ENCODE measurements at regions not wholly inside any gene's neighbourhood (a gene's known extent, or its start where the extent isn't known, plus 50 kb on each side); places are given as distances from the start of the nearest gene placed in this dataset.

DNA sequence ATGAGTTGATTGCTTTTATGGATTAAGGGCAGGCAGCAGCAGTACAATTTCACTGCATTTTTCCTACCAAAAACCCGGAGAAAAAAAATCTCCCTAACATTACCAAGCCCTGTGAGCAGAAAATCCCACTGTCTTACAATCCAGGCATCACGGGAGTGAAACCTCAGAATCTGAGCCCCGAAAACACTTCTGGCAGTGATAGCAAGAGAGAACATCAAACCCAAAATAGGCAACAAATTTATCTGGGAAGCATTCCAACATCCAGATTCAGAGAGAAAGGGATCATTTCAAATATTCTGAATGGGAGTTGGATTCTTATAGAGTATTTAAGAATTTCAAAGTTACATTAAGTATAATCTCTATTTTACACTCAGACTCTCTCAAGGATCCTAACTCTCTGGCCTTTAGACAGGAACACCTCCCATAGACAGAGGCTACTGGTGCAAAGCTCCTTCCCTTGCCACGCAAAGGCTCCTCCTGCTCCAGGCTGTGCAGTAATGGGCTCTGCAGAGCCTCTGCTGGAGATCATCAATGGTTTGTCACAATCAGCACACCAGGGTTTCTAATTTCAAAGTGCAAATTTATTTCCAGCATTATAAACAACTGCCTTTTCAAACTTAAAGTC, 256.9 kb downstream of the PARM1 start:
- no peak for ATAC-seq (ENCODE audit: poor library complexity)
- H3K4me3 ChIP-seq (ENCODE audit: low read length) = no peak overlapping the region

DNA sequence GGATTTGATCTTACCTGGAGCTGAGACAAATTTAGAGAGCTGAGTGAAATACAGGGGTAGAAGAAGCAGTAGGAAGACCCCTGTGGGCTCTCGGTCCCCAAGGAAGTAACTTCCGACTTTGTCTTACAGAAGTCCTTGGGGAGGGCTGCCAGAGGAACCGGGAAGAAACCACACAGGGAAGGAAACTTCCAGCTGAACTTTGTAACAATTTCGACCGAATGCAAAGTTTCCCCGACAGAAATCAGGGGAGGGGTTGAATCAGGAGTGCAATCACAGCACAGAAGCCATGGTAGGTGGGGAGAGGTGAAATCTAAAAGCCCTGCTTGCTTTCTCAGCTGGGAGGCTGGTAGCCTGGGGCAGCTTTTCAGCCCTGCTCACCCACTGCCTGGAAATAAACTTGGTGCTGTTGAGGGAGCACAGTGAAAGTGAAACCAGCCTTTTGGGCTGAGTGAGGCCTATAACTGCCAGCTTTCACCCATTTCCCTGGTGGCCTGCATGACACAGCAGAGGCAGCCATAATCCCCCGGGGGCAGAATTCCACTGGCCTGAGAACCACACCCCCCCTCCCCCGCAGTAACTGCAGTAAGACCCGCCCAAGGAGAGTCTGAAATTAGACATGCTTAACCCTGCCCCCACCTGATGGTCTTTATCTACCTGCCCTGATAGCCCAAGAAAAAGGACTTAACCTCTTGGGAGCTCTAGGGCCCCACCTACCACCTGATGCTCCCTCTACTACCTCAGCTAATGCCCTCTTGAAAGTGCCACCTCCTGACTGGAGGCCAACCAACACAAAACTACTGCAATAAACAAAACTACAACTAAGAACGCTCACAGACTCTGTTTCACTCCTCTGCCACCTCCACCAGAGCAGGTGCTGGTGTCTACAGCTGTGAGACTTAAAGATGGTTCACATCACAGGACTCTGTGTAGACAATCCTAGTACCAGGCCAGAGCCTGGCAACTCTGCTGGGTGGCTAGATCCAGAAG, 248.2 kb downstream of the PARM1 start:
- H3K4me3 ChIP-seq (ENCODE audit: low read length) = no peak overlapping the region
- no peaks in the 10 kb centered on the region for H3K27me3 ChIP-seq (ENCODE audit: control insufficient read depth in 1 of 2, insufficient read depth in 2 of 2, low read length in 2 of 2)
- Mint-ChIP-seq H3K27me3 (no peaks in the 10 kb centered on the region), H3K4me3 (no peak overlapping the region), H3K36me3 (ENCODE audit: low read depth) (no peaks in the 10 kb centered on the region), H3K9me3 (peaks cover 3% of the 10 kb centered on the region), H3K27ac (no peak overlapping the region), H3K4me1 (ENCODE audit: low read depth) (no peaks in the 10 kb centered on the region)
- H3K27ac ChIP-seq (ENCODE audit: low read depth in 1 of 2, low read length in 2 of 2) = no peak overlapping the region
- ATAC-seq (ENCODE audit: poor library complexity) = no peak
- no peaks in the 10 kb centered on the region for H3K36me3 ChIP-seq (ENCODE audit: insufficient read depth, low read length)
- TF ChIP-seq, protein P1, sequence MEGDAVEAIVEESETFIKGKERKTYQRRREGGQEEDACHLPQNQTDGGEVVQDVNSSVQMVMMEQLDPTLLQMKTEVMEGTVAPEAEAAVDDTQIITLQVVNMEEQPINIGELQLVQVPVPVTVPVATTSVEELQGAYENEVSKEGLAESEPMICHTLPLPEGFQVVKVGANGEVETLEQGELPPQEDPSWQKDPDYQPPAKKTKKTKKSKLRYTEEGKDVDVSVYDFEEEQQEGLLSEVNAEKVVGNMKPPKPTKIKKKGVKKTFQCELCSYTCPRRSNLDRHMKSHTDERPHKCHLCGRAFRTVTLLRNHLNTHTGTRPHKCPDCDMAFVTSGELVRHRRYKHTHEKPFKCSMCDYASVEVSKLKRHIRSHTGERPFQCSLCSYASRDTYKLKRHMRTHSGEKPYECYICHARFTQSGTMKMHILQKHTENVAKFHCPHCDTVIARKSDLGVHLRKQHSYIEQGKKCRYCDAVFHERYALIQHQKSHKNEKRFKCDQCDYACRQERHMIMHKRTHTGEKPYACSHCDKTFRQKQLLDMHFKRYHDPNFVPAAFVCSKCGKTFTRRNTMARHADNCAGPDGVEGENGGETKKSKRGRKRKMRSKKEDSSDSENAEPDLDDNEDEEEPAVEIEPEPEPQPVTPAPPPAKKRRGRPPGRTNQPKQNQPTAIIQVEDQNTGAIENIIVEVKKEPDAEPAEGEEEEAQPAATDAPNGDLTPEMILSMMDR (IDR thresholded peaks at IDR 0.05) = no peak
- H3K4me1 ChIP-seq (ENCODE audit: insufficient read depth, low read length) = no peaks in the 10 kb centered on the region
- intact Hi-C loops (cut with DNase I, micrococcal nuclease) = no loop called here
- ChIA-PET POLR2A (no interaction called here), CTCF (no interaction called here)
- DNase-seq = no peak
- peaks cover 0 to 6% of the 10 kb centered on the region in 2 experiments for H3K9me3 ChIP-seq (ENCODE audit: control insufficient read depth in 1 of 2, insufficient read depth in 1 of 2, low read length in 2 of 2)

More for the DNA sequence above, 256.9 kb downstream of the PARM1 start:
- no peak overlapping the region for H3K27ac Mint-ChIP-seq
- Histone ChIP-seq H3K27ac (ENCODE audit: low read depth in 1 of 2, low read length in 2 of 2) (no peak overlapping the region), H3K9me3 (ENCODE audit: control insufficient read depth in 1 of 2, insufficient read depth in 1 of 2, low read length in 2 of 2) (peaks cover 0 to 13% of the 10 kb centered on the region in 2 experiments), H3K27me3 (ENCODE audit: control insufficient read depth in 1 of 2, insufficient read depth in 2 of 2, low read length in 2 of 2) (no peaks in the 10 kb centered on the region), H3K4me1 (ENCODE audit: insufficient read depth, low read length) (no peaks in the 10 kb centered on the region), H3K36me3 (ENCODE audit: insufficient read depth, low read length) (no peaks in the 10 kb centered on the region)
- H3K27me3 Mint-ChIP-seq = no peaks in the 10 kb centered on the region
- intact Hi-C loops (cut with DNase I, micrococcal nuclease) = no loop called here
- POLR2A ChIA-PET = no interaction called here
- no peak overlapping the region for H3K4me3 Mint-ChIP-seq
- H3K4me1 Mint-ChIP-seq (ENCODE audit: low read depth) = no peaks in the 10 kb centered on the region
- no peaks in the 10 kb centered on the region for H3K36me3 Mint-ChIP-seq (ENCODE audit: low read depth)
- H3K9me3 Mint-ChIP-seq = peaks cover 3% of the 10 kb centered on the region
- CTCF ChIA-PET = no interaction called here
- DNase-seq = no peak
- TF ChIP-seq, protein P1 (IDR thresholded peaks at IDR 0.05) = no peak

DNA sequence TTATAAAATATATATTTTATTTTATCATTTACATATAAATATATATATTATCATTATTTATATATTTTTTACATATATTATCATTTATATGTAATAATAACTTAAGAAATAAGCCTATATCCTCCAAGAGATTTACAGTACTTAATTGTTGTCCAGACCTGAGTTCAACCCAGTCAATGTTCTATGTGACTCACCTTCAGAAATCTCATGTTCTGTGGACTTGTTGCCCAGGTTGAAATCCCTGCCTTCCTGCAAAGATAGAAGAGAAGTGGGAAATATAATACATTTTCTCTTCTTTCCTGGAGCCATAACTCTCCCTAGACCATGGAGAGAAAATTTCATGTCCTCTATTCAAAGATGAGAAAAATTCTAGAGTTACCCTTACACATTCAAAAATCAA, 247.3 kb downstream of the PARM1 start:
- Histone ChIP-seq H3K27ac (ENCODE audit: low read depth in 1 of 2, low read length in 2 of 2) (no peak overlapping the region), H3K4me1 (ENCODE audit: insufficient read depth, low read length) (no peaks in the 10 kb centered on the region), H3K9me3 (ENCODE audit: control insufficient read depth in 1 of 2, insufficient read depth in 1 of 2, low read length in 2 of 2) (peaks cover 0 to 6% of the 10 kb centered on the region in 2 experiments), H3K36me3 (ENCODE audit: insufficient read depth, low read length) (no peaks in the 10 kb centered on the region), H3K4me3 (ENCODE audit: low read length) (no peak overlapping the region), H3K27me3 (ENCODE audit: control insufficient read depth in 1 of 2, insufficient read depth in 2 of 2, low read length in 2 of 2) (no peaks in the 10 kb centered on the region)
- Mint-ChIP-seq H3K4me1 (ENCODE audit: low read depth) (no peaks in the 10 kb centered on the region), H3K9me3 (peaks cover 3% of the 10 kb centered on the region), H3K27ac (no peak overlapping the region), H3K36me3 (ENCODE audit: low read depth) (no peaks in the 10 kb centered on the region), H3K4me3 (no peak overlapping the region), H3K27me3 (no peaks in the 10 kb centered on the region)
- intact Hi-C loops (cut with DNase I, micrococcal nuclease) = no loop called here
- ChIA-PET CTCF (no interaction called here), POLR2A (no interaction called here)
- DNase-seq = no peak
- TF ChIP-seq, protein P1 (IDR thresholded peaks at IDR 0.05) = no peak
- no peak for ATAC-seq (ENCODE audit: poor library complexity)
